ENCODE measurements at regions not wholly inside any gene's neighbourhood (a gene's known extent, or its start where the extent isn't known, plus 50 kb on each side); places are given as distances from the start of the nearest gene placed in this dataset.

- Mint-ChIP-seq H3K27ac (no peak overlapping the region), H3K4me1 (no peaks in the 10 kb centered on the region), H3K4me3 (no peak overlapping the region), H3K36me3 (ENCODE audit: low read depth) (peaks cover 6% of the 10 kb centered on the region), H3K27me3 (ENCODE audit: low read depth, poor library complexity) (peaks cover 6% of the 10 kb centered on the region), H3K9me3 (peaks cover 72% of the 10 kb centered on the region)
- TF ChIP-seq CTCF (IDR thresholded peaks at IDR 0.05) = no peak
- DNase-seq = no peak
Observed at GRCh38 chr14:105839425-105840265, 313.3 kb downstream of the TMEM121 start.

DNA sequence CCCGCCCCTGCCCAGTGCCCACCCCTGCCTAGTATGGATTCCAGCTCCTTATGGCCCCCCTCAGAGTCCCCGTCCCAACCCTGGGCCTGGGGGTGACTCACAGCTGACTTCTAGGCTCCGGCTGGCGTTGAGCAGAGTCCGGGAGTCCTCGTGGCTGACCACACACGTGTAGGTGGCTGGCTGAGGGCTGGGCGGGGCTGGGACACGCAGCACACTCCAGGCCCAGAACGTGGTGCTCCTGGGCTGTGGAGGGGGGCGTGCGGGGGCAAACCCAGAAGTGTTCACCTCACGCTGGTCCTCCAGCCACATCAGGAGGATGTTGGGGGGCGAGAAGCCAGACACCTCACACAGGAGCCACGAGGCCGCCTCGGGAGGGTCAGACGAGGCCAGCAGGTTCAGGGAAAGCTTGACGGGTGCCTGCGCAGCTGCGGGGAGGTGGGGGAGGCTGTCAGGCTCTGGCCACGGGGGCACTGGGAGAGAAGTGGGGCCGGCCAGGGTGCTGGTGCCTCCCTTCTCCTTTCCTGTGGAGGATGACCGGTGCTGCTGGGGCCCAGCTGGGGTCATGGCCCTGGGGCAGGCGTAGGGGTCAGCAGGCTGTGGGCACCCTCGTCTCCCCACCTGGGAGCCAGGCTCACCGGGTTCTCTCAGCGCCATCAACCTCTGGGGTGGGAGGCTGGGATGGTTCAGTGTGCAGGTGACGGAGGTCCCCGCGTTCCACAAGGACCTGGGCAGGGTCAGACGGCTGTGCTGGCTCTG, 314.1 kb downstream of the TMEM121 start:
- peaks cover 8% of the 10 kb centered on the region for H3K27me3 Mint-ChIP-seq (ENCODE audit: low read depth, poor library complexity)
- DNase-seq = no peak
- no peak overlapping the region for H3K4me3 Mint-ChIP-seq
- H3K9me3 Mint-ChIP-seq = peaks cover 72% of the 10 kb centered on the region
- peaks cover 6% of the 10 kb centered on the region for H3K36me3 Mint-ChIP-seq (ENCODE audit: low read depth)
- no peak overlapping the region for H3K27ac Mint-ChIP-seq
- no peaks in the 10 kb centered on the region for H3K4me1 Mint-ChIP-seq
- no peak for TF ChIP-seq CTCF (IDR thresholded peaks at IDR 0.05)

GRCh38 chr14:105841022-105842009, 314.9 kb downstream of the TMEM121 start:
- Mint-ChIP-seq H3K9me3 (peaks cover 68% of the 10 kb centered on the region), H3K27me3 (ENCODE audit: low read depth, poor library complexity) (peaks cover 8% of the 10 kb centered on the region), H3K4me3 (no peak overlapping the region), H3K36me3 (ENCODE audit: low read depth) (peaks cover 6% of the 10 kb centered on the region), H3K4me1 (no peaks in the 10 kb centered on the region), H3K27ac (no peak overlapping the region)
- DNase-seq = no peak
- TF ChIP-seq CTCF (IDR thresholded peaks at IDR 0.05) = no peak

GRCh38 chr14:105842105-105842504, 315.7 kb downstream of the TMEM121 start:
- peaks cover 11% of the 10 kb centered on the region for H3K36me3 Mint-ChIP-seq (ENCODE audit: low read depth)
- H3K4me3 Mint-ChIP-seq = no peak overlapping the region
- no peak for DNase-seq
- no peak overlapping the region for H3K27ac Mint-ChIP-seq
- no peak for TF ChIP-seq CTCF (IDR thresholded peaks at IDR 0.05)
- no peaks in the 10 kb centered on the region for H3K4me1 Mint-ChIP-seq
- H3K27me3 Mint-ChIP-seq (ENCODE audit: low read depth, poor library complexity) = peaks cover 8% of the 10 kb centered on the region
- peaks cover 72% of the 10 kb centered on the region for H3K9me3 Mint-ChIP-seq

- TF ChIP-seq CTCF (IDR thresholded peaks at IDR 0.05) = no peak
- no peak overlapping the region for H3K27ac Mint-ChIP-seq
- no peaks in the 10 kb centered on the region for H3K4me1 Mint-ChIP-seq
- peaks cover 71% of the 10 kb centered on the region for H3K9me3 Mint-ChIP-seq
- H3K36me3 Mint-ChIP-seq (ENCODE audit: low read depth) = peaks cover 16% of the 10 kb centered on the region
- DNase-seq = no peak
- peaks cover 8% of the 10 kb centered on the region for H3K27me3 Mint-ChIP-seq (ENCODE audit: low read depth, poor library complexity)
- no peak overlapping the region for H3K4me3 Mint-ChIP-seq
Observed at GRCh38 chr14:105843444-105844046, 317.2 kb downstream of the TMEM121 start.
